HUDEP-2 (cell line): ENCODE measurements at regions not wholly inside any gene's neighbourhood (a gene's known extent, or its start where the extent isn't known, plus 50 kb on each side); places are given as distances from the start of the nearest gene placed in this dataset.

Experiments
- DNase-seq, 76 experiments: peaks; one replicate each; lab custom pipeline; 2025; ENCODE audit not compliant: unreplicated experiment in 76 of 76; lab: John Stamatoyannopoulos, UW

- no peak for DNase-seq
These were observed 447.0 kb upstream of the CDH4 start for GRCh38 chr20:60804918-60805630.

GRCh38 chr20:60806354-60806753, 445.7 kb upstream of the CDH4 start:
- no peak for DNase-seq

DNA sequence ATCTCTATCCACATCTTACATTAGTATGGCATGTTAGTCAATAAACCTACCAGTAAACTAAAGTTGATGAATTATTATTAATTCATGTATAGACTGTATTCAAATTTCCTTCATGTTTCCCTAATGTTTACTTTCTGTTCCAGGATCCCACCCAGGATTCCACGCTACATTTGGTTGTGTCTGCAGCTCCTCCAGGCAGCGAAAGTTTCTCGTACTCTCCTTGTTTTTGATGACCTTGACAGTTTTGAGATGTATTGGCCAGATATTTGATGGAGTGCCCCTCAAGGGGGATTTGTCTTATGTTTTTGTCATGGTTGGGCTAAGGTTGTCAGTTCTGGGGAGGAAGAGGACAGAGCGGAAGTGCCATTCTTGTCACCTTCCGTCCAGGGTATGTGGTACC, 445.2 kb upstream of the CDH4 start:
- no peak for DNase-seq

- DNase-seq = no peak
These were observed 443.9 kb upstream of the CDH4 start for GRCh38 chr20:60808003-60808672.

- no peak for DNase-seq
These were observed 443.4 kb upstream of the CDH4 start for GRCh38 chr20:60808701-60809100.

GRCh38 chr20:60810561-60810960, 441.5 kb upstream of the CDH4 start:
- DNase-seq = no peak

- DNase-seq = no peak
These were observed 439.5 kb upstream of the CDH4 start for GRCh38 chr20:60812561-60812960.

GRCh38 chr20:60813066-60813465, 439.0 kb upstream of the CDH4 start:
- no peak for DNase-seq

- no peak for DNase-seq
These were observed 436.4 kb upstream of the CDH4 start for GRCh38 chr20:60815656-60816055.

GRCh38 chr20:60816901-60817300, 435.2 kb upstream of the CDH4 start:
- no peak for DNase-seq

- no peak for DNase-seq
These were observed 434.2 kb upstream of the CDH4 start for GRCh38 chr20:60817891-60818290.

DNA sequence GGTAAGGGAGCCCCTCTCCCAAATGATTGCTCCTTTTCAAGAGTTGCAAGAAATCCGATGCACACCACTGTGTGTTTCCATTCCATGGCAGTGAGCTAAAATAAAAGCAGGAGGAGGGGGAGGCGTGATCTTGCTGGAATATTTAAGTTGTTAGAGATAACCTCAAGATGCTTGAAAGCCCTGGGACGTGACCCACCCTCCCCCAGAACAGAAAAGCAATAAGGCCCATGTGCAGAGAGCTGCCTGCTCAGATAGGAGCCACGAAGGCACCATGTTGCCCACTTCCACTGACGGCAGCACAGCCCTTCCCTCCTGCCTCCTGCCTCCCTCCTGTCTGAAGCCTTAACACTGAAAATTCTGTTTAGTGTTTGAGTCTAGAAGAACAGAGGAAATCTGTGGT, 432.6 kb upstream of the CDH4 start:
- no peak for DNase-seq

DNA sequence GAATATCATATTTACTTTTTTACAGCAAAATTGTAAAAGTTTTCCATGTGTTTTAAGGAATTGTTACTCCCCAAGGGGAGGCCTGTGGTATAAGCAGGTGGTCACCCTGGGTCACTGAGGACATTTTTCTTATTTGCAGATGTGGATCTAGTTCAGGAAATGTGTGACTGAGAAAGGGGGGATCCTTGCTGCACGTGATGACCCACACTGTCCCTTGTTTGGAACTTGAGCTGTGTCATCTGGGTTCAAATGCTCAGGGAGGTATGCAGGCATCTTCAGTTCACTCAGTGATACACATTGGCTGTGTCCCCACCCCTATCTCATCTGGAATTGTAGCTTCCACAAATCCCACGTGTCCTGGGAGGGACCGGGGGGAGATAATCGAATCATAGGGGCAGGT, 431.9 kb upstream of the CDH4 start:
- DNase-seq = no peak

DNA sequence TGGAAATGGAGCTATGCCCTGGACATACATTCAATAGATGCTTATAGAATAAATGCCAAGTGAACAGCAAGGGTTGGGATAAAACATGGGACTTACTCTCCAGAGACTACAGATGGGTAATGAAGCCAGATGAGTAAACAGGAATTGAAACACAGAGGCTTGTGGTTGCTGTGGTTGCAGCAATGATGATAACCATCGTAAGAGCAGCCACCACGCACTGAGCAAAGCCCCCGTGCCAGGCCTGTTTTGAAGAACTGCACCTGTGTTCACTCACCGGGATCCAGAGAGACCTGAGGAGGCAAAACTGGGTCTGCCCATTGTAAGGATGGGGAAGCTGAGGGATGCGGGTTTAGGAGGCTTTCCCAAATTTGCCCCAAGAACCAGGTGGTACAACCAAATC, 431.1 kb upstream of the CDH4 start:
- DNase-seq = no peak

DNA sequence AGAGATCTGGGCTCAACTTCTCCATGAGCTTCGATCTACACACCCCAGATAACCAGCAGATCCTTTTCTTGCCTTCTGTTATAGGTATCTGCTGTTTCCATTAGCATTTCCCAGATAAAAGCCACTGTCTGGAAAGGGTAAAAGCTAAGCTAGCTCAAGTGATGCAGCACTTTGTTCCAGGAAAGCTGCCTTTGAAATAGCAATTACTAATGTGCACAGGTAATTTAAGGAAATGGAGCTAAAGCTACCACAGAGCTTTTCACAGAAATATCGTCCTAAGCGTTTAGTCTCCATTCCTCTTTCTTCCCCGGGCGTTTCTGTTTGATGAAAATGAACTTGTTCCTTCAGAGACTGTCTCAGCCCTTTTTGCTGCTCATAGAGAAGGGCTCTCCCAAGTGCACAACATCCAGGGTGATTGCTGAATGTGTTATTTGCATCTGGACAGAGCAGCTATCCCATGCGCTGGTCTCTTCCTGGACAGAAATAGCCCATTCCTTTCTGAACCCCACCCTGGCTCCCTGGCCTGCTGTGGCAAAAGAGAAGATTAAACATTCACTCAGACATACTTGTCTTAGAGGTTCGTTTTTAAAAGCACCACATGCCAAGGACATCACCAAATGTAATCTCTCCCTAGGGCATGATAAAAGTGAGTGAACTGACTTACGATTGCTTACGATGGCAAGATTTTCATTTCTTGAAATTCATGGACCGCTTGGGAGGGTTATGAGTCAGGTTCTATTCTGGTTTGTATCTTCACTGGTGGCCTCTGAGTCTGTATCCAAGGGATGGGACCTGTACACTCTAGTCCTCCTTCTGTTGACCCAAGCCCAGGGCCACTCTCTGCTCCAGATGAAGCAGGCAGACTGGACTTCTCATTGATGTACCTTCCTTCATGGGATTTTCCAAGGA, 429.1 kb upstream of the CDH4 start:
- DNase-seq = no peak

- peak in 1 of 76 experiments; percentile 1 for DNase-seq
These were observed 416.2 kb upstream of the CDH4 start for GRCh38 chr20:60835876-60836275.

- no peak for DNase-seq
These were observed 414.8 kb upstream of the CDH4 start for GRCh38 chr20:60837173-60837770.

DNA sequence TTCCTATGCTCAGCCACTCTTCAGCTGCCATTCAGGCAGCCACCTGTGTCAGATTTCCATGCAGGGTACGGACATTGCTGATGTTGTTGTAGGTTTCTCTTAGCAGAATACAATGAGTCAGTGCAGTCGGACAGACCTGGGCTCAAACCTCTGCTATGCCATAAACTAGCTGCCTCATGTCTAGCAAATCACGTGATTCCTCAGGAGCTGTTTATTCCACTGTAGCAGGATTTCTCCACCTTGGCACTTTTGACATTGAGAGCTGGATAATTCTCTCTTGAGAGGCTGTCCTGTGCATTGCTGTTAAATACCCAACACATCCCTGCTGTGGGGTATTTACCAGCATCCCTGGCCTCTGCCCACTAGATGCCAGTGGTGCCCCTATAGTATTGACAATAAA, 413.8 kb upstream of the CDH4 start:
- no peak for DNase-seq

GRCh38 chr20:60840971-60841370, 411.1 kb upstream of the CDH4 start:
- DNase-seq = no peak

- no peak for DNase-seq
These were observed 406.9 kb upstream of the CDH4 start for GRCh38 chr20:60845146-60845545.
